ENCODE measurements at regions not wholly inside any gene's neighbourhood (a gene's known extent, or its start where the extent isn't known, plus 50 kb on each side); places are given as distances from the start of the nearest gene placed in this dataset.

DNA sequence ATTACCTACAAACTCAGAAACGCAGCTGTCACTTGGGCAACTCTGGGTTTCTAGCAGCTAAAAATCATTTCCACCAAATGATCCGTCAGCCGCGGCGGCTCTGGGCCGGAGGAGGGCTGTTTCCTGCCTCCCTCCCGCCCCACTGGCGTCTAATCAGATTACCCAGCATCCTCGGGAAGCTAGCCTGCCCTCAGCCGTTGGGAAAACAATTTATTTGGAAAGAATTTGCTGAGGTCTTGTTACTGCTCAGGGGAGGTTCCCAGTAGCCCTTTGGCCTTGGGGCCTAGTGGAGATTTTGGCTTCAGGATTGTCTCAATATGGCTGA is 65.0 kb upstream of the ADGRA1 start:
- TF ChIP-seq EZH2phosphoT487 (IDR thresholded peaks at IDR 0.05; ENCODE audit: borderline replicate concordance, low read depth): no peak
- no peak for TF ChIP-seq CTCF (IDR thresholded peaks at IDR 0.05)
- TF ChIP-seq NRF1 (IDR thresholded peaks at IDR 0.05; ENCODE audit: low read depth, low read length): no peak
- no peak for TF ChIP-seq EP300 (IDR thresholded peaks at IDR 0.05; ENCODE audit: borderline replicate concordance in 1 of 2, low read depth in 1 of 2, low read length in 1 of 2)
- TF ChIP-seq, protein P1, sequence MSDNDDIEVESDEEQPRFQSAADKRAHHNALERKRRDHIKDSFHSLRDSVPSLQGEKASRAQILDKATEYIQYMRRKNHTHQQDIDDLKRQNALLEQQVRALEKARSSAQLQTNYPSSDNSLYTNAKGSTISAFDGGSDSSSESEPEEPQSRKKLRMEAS (IDR thresholded peaks at IDR 0.05; ENCODE audit: low read depth): no peak
- TF ChIP-seq SMC3 (IDR thresholded peaks at IDR 0.05; ENCODE audit: low read depth, low read length): no peak
- no peak for TF ChIP-seq REST (IDR thresholded peaks at IDR 0.05; ENCODE audit: low read depth, low read length)
- no peak for TF ChIP-seq POLR2AphosphoS5 (IDR thresholded peaks at IDR 0.05; ENCODE audit: low read depth, low read length)
- no peak for TF ChIP-seq PBX3 (IDR thresholded peaks at IDR 0.05)
- TF ChIP-seq TAF1 (IDR thresholded peaks at IDR 0.05; ENCODE audit: borderline replicate concordance, low read depth, low read length): no peak
- TF ChIP-seq NFIC (IDR thresholded peaks at IDR 0.05; ENCODE audit: borderline replicate concordance): no peak

Data from SK-N-SH (cell line).